GM23338 (cell line): ENCODE measurements at regions not wholly inside any gene's neighbourhood (a gene's known extent, or its start where the extent isn't known, plus 50 kb on each side); places are given as distances from the start of the nearest gene placed in this dataset.

Experiments used
- ATAC-seq: fragments of 200-7000 bp; cut with Tn5 transposase; 3 replicates; pipeline ENCODE4 v1.9.1; 2020
- DNase-seq: peaks from one replicate; pipeline ENCODE4 v3.0.0-alpha.2; 2015; ENCODE audit warnings: low spot score
- H2AFZ ChIP-seq: fragments of 200-600 bp; sonication (generic); 2 replicates; pipeline ENCODE4 v1.8.0; 2016; ENCODE audit warnings: antibody characterized with exemption, mild to moderate bottlenecking, moderate library complexity
- H3F3A ChIP-seq: fragments of 200-600 bp; sonication (generic); replicated peaks from 2 replicates; pipeline ENCODE4 v1.8.0; 2017; ENCODE audit warnings: antibody characterized with exemption, mixed run types, low read depth
- H3K27ac ChIP-seq: fragments of 200-600 bp; sonication (generic); 2 replicates; pipeline ENCODE4 v1.6.1; 2016; ENCODE audit warnings: low read depth
- H3K27me3 ChIP-seq: fragments of 200-600 bp; sonication (generic); 2 replicates; pipeline ENCODE4 v1.8.0; 2016; ENCODE audit warnings: mild to moderate bottlenecking, mixed run types, moderate library complexity; ENCODE audit not compliant: insufficient read depth
- H3K36me3 ChIP-seq: fragments of 200-600 bp; sonication (generic); 2 replicates; pipeline ENCODE4 v1.8.0; 2016; ENCODE audit warnings: mild to moderate bottlenecking; ENCODE audit not compliant: insufficient read depth
- H3K4me1 ChIP-seq: fragments of 200-600 bp; sonication (generic); 2 replicates; pipeline ENCODE4 v1.8.0; 2016; ENCODE audit warnings: mild to moderate bottlenecking, moderate library complexity; ENCODE audit not compliant: insufficient read depth
- H3K4me2 ChIP-seq: fragments of 200-600 bp; sonication (generic); 2 replicates; pipeline ENCODE4 v1.7.1; 2017; ENCODE audit warnings: mixed run types
- H3K4me3 ChIP-seq: fragments of 200-600 bp; sonication (generic); 2 replicates; pipeline ENCODE4 v1.6.1; 2016; ENCODE audit warnings: mixed run types
- H3K79me2 ChIP-seq: fragments of 200-600 bp; sonication (generic); replicated peaks from 2 replicates; pipeline ENCODE4 v1.8.0; 2017; ENCODE audit warnings: mild to moderate bottlenecking; ENCODE audit not compliant: insufficient read depth
- H3K9me2 ChIP-seq: fragments of 200-600 bp; sonication (generic); 2 replicates; pipeline ENCODE4 v1.8.0; 2017; ENCODE audit not compliant: insufficient read depth
- H4K20me1 ChIP-seq: fragments of 200-600 bp; sonication (generic); replicated peaks from 2 replicates; pipeline ENCODE4 v1.8.0; 2017; ENCODE audit warnings: mild to moderate bottlenecking; ENCODE audit not compliant: insufficient read depth
- H3K27ac Mint-ChIP-seq: 2 replicates; pipeline ENCODE4 v1.8.0; 2020; ENCODE audit warnings: inconsistent platforms, mild to moderate bottlenecking, moderate library complexity, mixed read lengths
- H3K27me3 Mint-ChIP-seq: 3 replicates; pipeline ENCODE4 v1.8.0; 2022; ENCODE audit warnings: low read depth, mild to moderate bottlenecking, moderate library complexity, mixed read lengths, inconsistent platforms; ENCODE audit not compliant: insufficient read depth, poor library complexity
- H3K36me3 Mint-ChIP-seq: 3 replicates; pipeline ENCODE4 v1.8.0; 2021; ENCODE audit warnings: low read depth, mild to moderate bottlenecking, inconsistent platforms, moderate library complexity, mixed read lengths
- H3K4me1 Mint-ChIP-seq: 3 replicates; pipeline ENCODE4 v1.8.0; 2020; ENCODE audit warnings: mild to moderate bottlenecking, inconsistent platforms, mixed read lengths
- H3K4me3 Mint-ChIP-seq: 3 replicates; pipeline ENCODE4 v1.8.0; 2021; ENCODE audit warnings: moderate library complexity, mild to moderate bottlenecking, inconsistent platforms, mixed read lengths
- H3K9me3 Mint-ChIP-seq: 3 replicates; pipeline ENCODE4 v1.8.0; 2020; ENCODE audit warnings: moderate library complexity, mild to moderate bottlenecking, inconsistent platforms, mixed read lengths
- CREB1 ChIP-seq: fragments of 250-450 bp; sonication (Bioruptor Pico); IDR thresholded peaks from 2 replicates; pipeline ENCODE4 v1.5.0; 2020; ENCODE audit warnings: low read depth, mild to moderate bottlenecking, moderate library complexity
- CTCF ChIP-seq, 2 experiments: fragments of 200-600 bp in 1 of 2; sonication (generic) in 1 of 2; conservative IDR thresholded peaks; 2 replicates each; pipeline versions ENCODE4 v1.5.1 to v1.6.1; 2016 to 2017; ENCODE audit warnings: antibody characterized with exemption in 2 of 2, low read depth in 2 of 2, mild to moderate bottlenecking in 2 of 2, moderate library complexity in 1 of 2
- EZH2 ChIP-seq: fragments of 200-600 bp; sonication (generic); IDR thresholded peaks from one replicate; pipeline ENCODE4 v1.8.0; 2017; ENCODE audit warnings: antibody characterized with exemption, mild to moderate bottlenecking, low read depth; ENCODE audit not compliant: unreplicated experiment
- EZH2phosphoT487 ChIP-seq: fragments of 200-600 bp; sonication (generic); IDR thresholded peaks from one replicate; pipeline ENCODE4 v1.8.1; 2018; ENCODE audit warnings: antibody characterized with exemption; ENCODE audit not compliant: unreplicated experiment
- NANOG ChIP-seq: IDR thresholded peaks from 2 replicates; pipeline ENCODE4 v1.6.1; 2016; ENCODE audit warnings: antibody characterized with exemption, borderline replicate concordance
- POLR2AphosphoS5 ChIP-seq: IDR thresholded peaks from 2 replicates; pipeline ENCODE4 v1.6.1; 2016; ENCODE audit warnings: antibody characterized with exemption, low read depth
- ZNF114 ChIP-seq: fragments of 250-450 bp; sonication (Bioruptor Pico); IDR thresholded peaks from 2 replicates; pipeline ENCODE4 v1.5.0; 2020; ENCODE audit warnings: mild to moderate bottlenecking, moderate library complexity
- ZNF331 ChIP-seq: fragments of 250-450 bp; sonication (Bioruptor Pico); IDR thresholded peaks from 2 replicates; pipeline ENCODE4 v1.5.0; 2020; ENCODE audit warnings: low read depth, mild to moderate bottlenecking, moderate library complexity
- TF ChIP-seq, protein P1 (sequence below): IDR thresholded peaks from one replicate; pipeline ENCODE4 v1.6.1; 2018; ENCODE audit warnings: antibody characterized with exemption; ENCODE audit not compliant: unreplicated experiment

- Histone ChIP-seq H3K9me2 (no peaks in the 10 kb centered on the region), H3K4me1 (no peaks in the 10 kb centered on the region), H4K20me1 (no peaks in the 10 kb centered on the region), H3K79me2 (no peaks in the 10 kb centered on the region), H2AFZ (no peak overlapping the region), H3K36me3 (no peaks in the 10 kb centered on the region), H3K27ac (no peak overlapping the region), H3F3A (no peaks in the 10 kb centered on the region), H3K4me3 (no peak overlapping the region), H3K27me3 (no peaks in the 10 kb centered on the region), H3K4me2 (no peak overlapping the region)
- Mint-ChIP-seq H3K27ac (no peak overlapping the region), H3K9me3 (no peaks in the 10 kb centered on the region), H3K36me3 (no peaks in the 10 kb centered on the region), H3K4me1 (peaks cover 10% of the 10 kb centered on the region), H3K4me3 (no peak overlapping the region), H3K27me3 (no peaks in the 10 kb centered on the region)
- TF ChIP-seq NANOG = no peak
- TF ChIP-seq EZH2phosphoT487 = no peak
- TF ChIP-seq ZNF331 (CRISPR knock-in tag) = no peak
- peak; percentile 32; the same call in 1 of the 2 replicates for TF ChIP-seq ZNF114
- TF ChIP-seq, protein P1, sequence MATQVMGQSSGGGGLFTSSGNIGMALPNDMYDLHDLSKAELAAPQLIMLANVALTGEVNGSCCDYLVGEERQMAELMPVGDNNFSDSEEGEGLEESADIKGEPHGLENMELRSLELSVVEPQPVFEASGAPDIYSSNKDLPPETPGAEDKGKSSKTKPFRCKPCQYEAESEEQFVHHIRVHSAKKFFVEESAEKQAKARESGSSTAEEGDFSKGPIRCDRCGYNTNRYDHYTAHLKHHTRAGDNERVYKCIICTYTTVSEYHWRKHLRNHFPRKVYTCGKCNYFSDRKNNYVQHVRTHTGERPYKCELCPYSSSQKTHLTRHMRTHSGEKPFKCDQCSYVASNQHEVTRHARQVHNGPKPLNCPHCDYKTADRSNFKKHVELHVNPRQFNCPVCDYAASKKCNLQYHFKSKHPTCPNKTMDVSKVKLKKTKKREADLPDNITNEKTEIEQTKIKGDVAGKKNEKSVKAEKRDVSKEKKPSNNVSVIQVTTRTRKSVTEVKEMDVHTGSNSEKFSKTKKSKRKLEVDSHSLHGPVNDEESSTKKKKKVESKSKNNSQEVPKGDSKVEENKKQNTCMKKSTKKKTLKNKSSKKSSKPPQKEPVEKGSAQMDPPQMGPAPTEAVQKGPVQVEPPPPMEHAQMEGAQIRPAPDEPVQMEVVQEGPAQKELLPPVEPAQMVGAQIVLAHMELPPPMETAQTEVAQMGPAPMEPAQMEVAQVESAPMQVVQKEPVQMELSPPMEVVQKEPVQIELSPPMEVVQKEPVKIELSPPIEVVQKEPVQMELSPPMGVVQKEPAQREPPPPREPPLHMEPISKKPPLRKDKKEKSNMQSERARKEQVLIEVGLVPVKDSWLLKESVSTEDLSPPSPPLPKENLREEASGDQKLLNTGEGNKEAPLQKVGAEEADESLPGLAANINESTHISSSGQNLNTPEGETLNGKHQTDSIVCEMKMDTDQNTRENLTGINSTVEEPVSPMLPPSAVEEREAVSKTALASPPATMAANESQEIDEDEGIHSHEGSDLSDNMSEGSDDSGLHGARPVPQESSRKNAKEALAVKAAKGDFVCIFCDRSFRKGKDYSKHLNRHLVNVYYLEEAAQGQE = no peak
- TF ChIP-seq POLR2AphosphoS5 = no peak
- TF ChIP-seq CTCF (conservative IDR thresholded peaks at IDR 0.05; ENCODE audit: low read depth in 2 of 2) = 0 out of 4 replicates have a peak, but pooled peaks of 1 of the 2 experiments have one; percentile 6
- no peak for TF ChIP-seq CREB1 (CRISPR knock-in tag)
- TF ChIP-seq EZH2 = no peak
- peak; percentile 96 for ATAC-seq
- peak; percentile 87 for DNase-seq
These were observed 244.3 kb upstream of the PUM3 start for GRCh38 chr9:3088219-3088618.

DNA sequence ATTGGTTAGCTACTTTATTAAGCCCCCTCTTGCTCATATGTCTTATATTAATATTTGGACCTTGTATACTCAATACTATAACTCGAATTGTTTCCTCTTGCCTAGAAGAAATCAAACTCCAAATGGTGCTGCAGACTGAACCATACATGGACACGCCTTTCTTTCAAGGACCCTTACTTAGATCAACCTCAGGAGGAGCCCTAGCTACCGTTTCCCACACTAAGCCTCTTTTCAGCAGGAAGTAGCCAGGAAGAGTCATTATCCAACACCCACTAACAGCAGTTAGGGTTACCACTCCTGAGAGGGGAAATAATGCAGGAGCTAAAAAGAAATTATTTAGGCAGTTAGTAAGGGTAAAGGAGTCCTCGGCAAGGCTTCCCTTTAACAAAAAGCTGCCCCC, 243.8 kb upstream of the PUM3 start:
- H3K27me3 Mint-ChIP-seq = no peaks in the 10 kb centered on the region
- Histone ChIP-seq H3K27ac (peak overlapping the region; percentile 41; the same call in 1 of the 2 replicates), H3K4me3 (no peak overlapping the region), H4K20me1 (no peaks in the 10 kb centered on the region), H3K79me2 (no peaks in the 10 kb centered on the region), H3K4me1 (no peaks in the 10 kb centered on the region), H3K36me3 (no peaks in the 10 kb centered on the region), H3F3A (no peaks in the 10 kb centered on the region), H3K4me2 (no peak overlapping the region), H3K27me3 (no peaks in the 10 kb centered on the region), H3K9me2 (no peaks in the 10 kb centered on the region), H2AFZ (0 out of 2 replicates have a peak overlapping the region, but pooled peaks have one; percentile 11)
- no peak overlapping the region for H3K27ac Mint-ChIP-seq
- H3K4me3 Mint-ChIP-seq = no peak overlapping the region
- ATAC-seq (peak; percentile 70), DNase-seq (peak; percentile 38)
- peaks cover 10% of the 10 kb centered on the region for H3K4me1 Mint-ChIP-seq
- H3K9me3 Mint-ChIP-seq = no peaks in the 10 kb centered on the region
- no peaks in the 10 kb centered on the region for H3K36me3 Mint-ChIP-seq
- TF ChIP-seq NANOG = no peak
- TF ChIP-seq CREB1 (CRISPR knock-in tag) = no peak
- no peak; a peak in 1 of 4 replicates for TF ChIP-seq CTCF (conservative IDR thresholded peaks at IDR 0.05; ENCODE audit: low read depth in 2 of 2)
- no peak for TF ChIP-seq EZH2phosphoT487
- TF ChIP-seq ZNF331 (CRISPR knock-in tag) = no peak
- no peak for TF ChIP-seq ZNF114
- no peak for TF ChIP-seq POLR2AphosphoS5
